HCT116 (cell line): ENCODE measurements at regions not wholly inside any gene's neighbourhood (a gene's known extent, or its start where the extent isn't known, plus 50 kb on each side); places are given as distances from the start of the nearest gene placed in this dataset.

Experiments
- ATAC-seq: fragments of 200-7000 bp; cut with Tn5 transposase; 2 replicates; pipeline ENCODE4 v1.9.1; 2020; ENCODE audit warnings: mild to moderate bottlenecking, moderate library complexity
- BruUV-seq: library from RNA; stranded (reverse); fragments of 400-500 nt; replicated peaks from 2 replicates; lab custom pipeline; 2021; lab: Mats Ljungman, UMichigan
- CTCF ChIA-PET: fragments of 300-600 bp; sonication (Branson Sonifier 250); formaldehyde crosslinking; loops from one replicate; lab custom pipeline; 2021; ENCODE audit warnings: antibody characterized with exemption; lab: Charles Lee
- POLR2A ChIA-PET: fragments of 300-600, 350-600 bp; sonication (Branson Sonifier 250); formaldehyde crosslinking; loops from one replicate; lab custom pipeline; 2021; ENCODE audit warnings: antibody characterized with exemption; lab: Charles Lee
- RAD21 ChIA-PET, 2 experiments: fragments of 300-600 bp; sonication (Branson Sonifier 250); formaldehyde crosslinking; loops; one replicate each; lab custom pipeline; 2023; ENCODE audit warnings: low total read pairs in 2 of 2; ENCODE audit not compliant: uncharacterized antibody in 2 of 2, unreplicated experiment in 2 of 2, low non-redundant PET in 1 of 2; lab: Charles Lee
- DNase-seq: peaks from one replicate; pipeline ENCODE4 v3.0.0-alpha.2; 2010; ENCODE audit warnings: low read depth, low spot score
- H2AFZ ChIP-seq: fragments of 200-600 bp; shearing (Covaris generic), sonication (generic); 2 replicates; pipeline ENCODE4 v1.6.1; 2017; ENCODE audit warnings: low read depth, mixed run types, mixed read lengths, antibody characterized with exemption, low read length; ENCODE audit not compliant: poor library complexity, severe bottlenecking
- H3K27ac ChIP-seq: 2 replicates; pipeline ENCODE4 v1.5.1; 2012; ENCODE audit warnings: low read depth, low read length
- H3K27me3 ChIP-seq: fragments of 200-600 bp; sonication (generic); 2 replicates; pipeline ENCODE4 v1.6.1; 2016; ENCODE audit warnings: mixed run types, low read length, mixed read lengths; ENCODE audit not compliant: insufficient read depth
- H3K36me3 ChIP-seq, 2 experiments: fragments of 200-500 bp in 1 of 2; fragments of 200-600 bp in 1 of 2; sonication (Bioruptor generic) in 1 of 2; sonication (generic) in 1 of 2; 2 replicates each; pipeline versions ENCODE4 v1.5.1 to v1.6.1; 2014 to 2016; ENCODE audit warnings: low read length in 2 of 2, inconsistent platforms in 1 of 2, mixed read lengths in 1 of 2, mixed run types in 1 of 2; ENCODE audit not compliant: insufficient read depth in 2 of 2, control insufficient read depth in 1 of 2
- H3K4me1 ChIP-seq, 2 experiments: fragments of 200-600 bp in 1 of 2; sonication (generic) in 1 of 2; 2 replicates each; pipeline versions ENCODE4 v1.5.1 to v1.6.1; 2012 to 2017; ENCODE audit warnings: low read length in 2 of 2, inconsistent platforms in 1 of 2, mild to moderate bottlenecking in 1 of 2, mixed read lengths in 1 of 2, mixed run types in 1 of 2, moderate library complexity in 1 of 2; ENCODE audit not compliant: insufficient read depth in 2 of 2, control insufficient read depth in 1 of 2
- H3K4me2 ChIP-seq: fragments of 200-600 bp; sonication (generic); 2 replicates; pipeline ENCODE4 v1.6.1; 2017; ENCODE audit warnings: mixed run types, low read length, mixed read lengths
- H3K4me3 ChIP-seq, 2 experiments: fragments of 200-600 bp in 1 of 2; sonication (generic) in 1 of 2; replicated peaks in 1 of 2; 2 replicates each; pipeline ENCODE4 v1.5.1; 2011 to 2016; ENCODE audit warnings: low read length in 2 of 2, control low read depth in 1 of 2, low read depth in 1 of 2, mild to moderate bottlenecking in 1 of 2, mixed read lengths in 1 of 2, mixed run types in 1 of 2
- H3K79me2 ChIP-seq: fragments of 200-600 bp; sonication (generic); 2 replicates; pipeline ENCODE4 v1.6.1; 2017; ENCODE audit warnings: mild to moderate bottlenecking, mixed run types, low read length, moderate library complexity, mixed read lengths; ENCODE audit not compliant: insufficient read depth
- H3K9ac ChIP-seq: fragments of 200-600 bp; sonication (generic); 2 replicates; pipeline ENCODE4 v1.6.1; 2016; ENCODE audit warnings: low read length, mixed read lengths
- H3K9me2 ChIP-seq: fragments of 200-600 bp; sonication (generic), shearing (Covaris generic); 2 replicates; pipeline ENCODE4 v1.6.1; 2017; ENCODE audit warnings: mixed run types, mild to moderate bottlenecking, moderate library complexity; ENCODE audit not compliant: insufficient read depth
- H3K9me3 ChIP-seq, 2 experiments: fragments of 200-500 bp in 1 of 2; fragments of 200-600 bp in 1 of 2; sonication (Bioruptor generic) in 1 of 2; sonication (generic) in 1 of 2; 2 replicates each; pipeline ENCODE4 v1.6.1; 2014 to 2017; ENCODE audit warnings: low read length in 2 of 2, mixed read lengths in 2 of 2, inconsistent platforms in 1 of 2, low read depth in 1 of 2, mild to moderate bottlenecking in 1 of 2, mixed run types in 1 of 2, moderate library complexity in 1 of 2; ENCODE audit not compliant: control insufficient read depth in 1 of 2, insufficient read depth in 1 of 2
- H4K20me1 ChIP-seq: fragments of 200-600 bp; sonication (generic), shearing (Covaris generic); 2 replicates; pipeline ENCODE4 v1.6.1; 2017; ENCODE audit warnings: mixed run types, mild to moderate bottlenecking, moderate library complexity; ENCODE audit not compliant: insufficient read depth
- CBX3 ChIP-seq: IDR thresholded peaks from 2 replicates; pipeline ENCODE4 v1.6.1; 2012; ENCODE audit warnings: low read depth
- CTCF ChIP-seq, 3 experiments: fragments of 200-600 bp in 1 of 3; sonication (generic) in 1 of 3; IDR thresholded peaks in 2 of 3; conservative IDR thresholded peaks in 1 of 3; 2 replicates each; pipeline ENCODE4 v1.5.1; 2012 to 2017; ENCODE audit warnings: low read depth in 2 of 3, low read length in 2 of 3, antibody characterized with exemption in 1 of 3, borderline replicate concordance in 1 of 3, control low read depth in 1 of 3, mild to moderate bottlenecking in 1 of 3, mixed read lengths in 1 of 3, mixed run types in 1 of 3, moderate library complexity in 1 of 3; ENCODE audit not compliant: insufficient read depth in 1 of 3
- EGR1 ChIP-seq: IDR thresholded peaks from 2 replicates; pipeline ENCODE4 v1.6.1; 2012; ENCODE audit warnings: low read depth
- ELF1 ChIP-seq: IDR thresholded peaks from 2 replicates; pipeline ENCODE4 v1.6.1; 2012; ENCODE audit warnings: low read depth, borderline replicate concordance
- EZH2 ChIP-seq: fragments of 200-600 bp; sonication (generic); IDR thresholded peaks from 2 replicates; pipeline ENCODE4 v1.6.1; 2017; ENCODE audit warnings: antibody characterized with exemption, mixed run types
- EZH2phosphoT487 ChIP-seq: fragments of 200-600 bp; IDR thresholded peaks from 2 replicates; pipeline ENCODE4 v1.6.1; 2018; ENCODE audit warnings: antibody characterized with exemption, borderline replicate concordance
- MAX ChIP-seq: IDR thresholded peaks from 2 replicates; pipeline ENCODE4 v1.6.1; 2012
- POLR2A ChIP-seq: IDR thresholded peaks from 2 replicates; pipeline ENCODE4 v1.7.0; 2011; ENCODE audit warnings: borderline replicate concordance; ENCODE audit not compliant: insufficient read depth, insufficient read length; ENCODE audit errors: extremely low read depth
- POLR2AphosphoS5 ChIP-seq: IDR thresholded peaks from 2 replicates; pipeline ENCODE4 v1.6.1; 2011; ENCODE audit warnings: mild to moderate bottlenecking, low read depth, low read length, moderate library complexity
- RAD21 ChIP-seq: IDR thresholded peaks from 2 replicates; pipeline ENCODE4 v1.6.1; 2012; ENCODE audit warnings: low read depth, mild to moderate bottlenecking
- REST ChIP-seq: IDR thresholded peaks from 2 replicates; pipeline ENCODE4 v1.6.1; 2012; ENCODE audit warnings: low read depth
- SIN3A ChIP-seq: IDR thresholded peaks from 2 replicates; pipeline ENCODE4 v1.6.1; 2012; ENCODE audit warnings: low read depth
- SP1 ChIP-seq: IDR thresholded peaks from 2 replicates; pipeline ENCODE4 v1.6.1; 2012; ENCODE audit warnings: low read depth
- SRF ChIP-seq: IDR thresholded peaks from 2 replicates; pipeline ENCODE4 v1.6.1; 2012; ENCODE audit warnings: low read depth
- YY1 ChIP-seq: IDR thresholded peaks from 2 replicates; pipeline ENCODE4 v1.6.1; 2011; ENCODE audit warnings: low read length, low read depth, moderate library complexity, mild to moderate bottlenecking; ENCODE audit not compliant: insufficient replicate concordance; ENCODE audit errors: extremely low read depth
- ZFX ChIP-seq: fragments of 450-650 bp; IDR thresholded peaks from 2 replicates; pipeline ENCODE4 v1.6.1; 2017
- ZNF274 ChIP-seq: fragments of 200-500 bp; sonication (Bioruptor generic); IDR thresholded peaks from 2 replicates; pipeline ENCODE4 v1.6.1; 2014; ENCODE audit warnings: mild to moderate bottlenecking, low read depth, low read length, inconsistent platforms
- intact Hi-C: fragments of 100-400 bp; cut with micrococcal nuclease; formaldehyde crosslinking; loops from 2 replicates; pipeline ENCODE4 v1.10.0; 2022

GRCh38 chr12:126791122-126791521 lies 1475.8 kb upstream of the TMEM132C start:
- Histone ChIP-seq H3K4me1 (no peaks in the 10 kb centered on the region), H4K20me1 (no peaks in the 10 kb centered on the region), H3K27ac (no peak overlapping the region), H3K79me2 (no peaks in the 10 kb centered on the region), H3K9ac (no peak overlapping the region), H3K27me3 (no peaks in the 10 kb centered on the region), H3K36me3 (no peaks in the 10 kb centered on the region), H2AFZ (no peak overlapping the region), H3K9me2 (no peaks in the 10 kb centered on the region), H3K9me3 (no peaks in the 10 kb centered on the region), H3K4me2 (no peak overlapping the region), H3K4me3 (no peak overlapping the region)
- intact Hi-C loops, result no loop called here
- ChIA-PET RAD21 (no interaction called here), CTCF (no interaction called here), POLR2A (no interaction called here)
- BruUV-seq, result no TSS peak
- ATAC-seq (no peak), DNase-seq (no peak)
- no peak for TF ChIP-seq SP1
- no peak for TF ChIP-seq EZH2
- no peak for TF ChIP-seq ELF1
- TF ChIP-seq RAD21, result no peak
- no peak for TF ChIP-seq ZNF274
- no peak for TF ChIP-seq CBX3
- TF ChIP-seq SIN3A, result no peak
- no peak for TF ChIP-seq REST
- TF ChIP-seq POLR2AphosphoS5, result no peak
- TF ChIP-seq EGR1, result no peak
- TF ChIP-seq EZH2phosphoT487, result no peak
- no peak for TF ChIP-seq POLR2A
- TF ChIP-seq SRF, result no peak
- no peak for TF ChIP-seq YY1
- TF ChIP-seq CTCF (IDR thresholded peaks at IDR 0.05 in 2 of 3, conservative IDR thresholded peaks at IDR 0.05 in 1 of 3; ENCODE audit: borderline replicate concordance in 1 of 3, insufficient read depth in 1 of 3, low read depth in 2 of 3, low read length in 2 of 3), result no peak
- no peak for TF ChIP-seq MAX
- no peak for TF ChIP-seq ZFX
